Ishikawa (cell line): ENCODE measurements at regions not wholly inside any gene's neighbourhood (a gene's known extent, or its start where the extent isn't known, plus 50 kb on each side); places are given as distances from the start of the nearest gene placed in this dataset.

Source experiments
- CEBPB ChIP-seq: IDR thresholded peaks from 2 replicates; pipeline ENCODE4 v1.6.1; 2012
- CREB1 ChIP-seq: IDR thresholded peaks from 2 replicates; pipeline ENCODE4 v1.6.1; 2012; ENCODE audit warnings: low read depth
- EP300 ChIP-seq: IDR thresholded peaks from 2 replicates; pipeline ENCODE4 v1.6.1; 2012; ENCODE audit warnings: borderline replicate concordance
- FOXM1 ChIP-seq: IDR thresholded peaks from 2 replicates; pipeline ENCODE4 v1.6.1; 2012; ENCODE audit warnings: low read depth, borderline replicate concordance
- MAX ChIP-seq: IDR thresholded peaks from 2 replicates; pipeline ENCODE4 v1.6.1; 2012
- RAD21 ChIP-seq: IDR thresholded peaks from 2 replicates; pipeline ENCODE4 v1.6.1; 2012; ENCODE audit warnings: low read depth
- REST ChIP-seq: IDR thresholded peaks from 2 replicates; pipeline ENCODE4 v1.6.1; 2012; ENCODE audit warnings: low read depth, mild to moderate bottlenecking
- TAF1 ChIP-seq: IDR thresholded peaks from 2 replicates; pipeline ENCODE4 v1.6.1; 2012; ENCODE audit warnings: low read depth, mild to moderate bottlenecking
- TCF12 ChIP-seq: IDR thresholded peaks from 2 replicates; pipeline ENCODE4 v1.6.1; 2012; ENCODE audit warnings: low read depth
- TEAD4 ChIP-seq: IDR thresholded peaks from 2 replicates; pipeline ENCODE4 v1.6.1; 2012
- YY1 ChIP-seq: IDR thresholded peaks from 2 replicates; pipeline ENCODE4 v1.6.1; 2012; ENCODE audit warnings: low read depth

GRCh38 chr18:24968238-24968775 is 383.7 kb downstream of the ZNF521 start:
- TF ChIP-seq RAD21: no peak
- no peak for TF ChIP-seq TCF12
- TF ChIP-seq MAX: no peak
- TF ChIP-seq CREB1: no peak
- no peak for TF ChIP-seq CEBPB
- no peak for TF ChIP-seq YY1
- no peak for TF ChIP-seq FOXM1
- TF ChIP-seq EP300: no peak
- TF ChIP-seq REST: no peak
- no peak for TF ChIP-seq TEAD4
- TF ChIP-seq TAF1: no peak
